GM23338 (cell line): ENCODE measurements at regions not wholly inside any gene's neighbourhood (a gene's known extent, or its start where the extent isn't known, plus 50 kb on each side); places are given as distances from the start of the nearest gene placed in this dataset.

Experiments used
- ATAC-seq: fragments of 200-7000 bp; cut with Tn5 transposase; 3 replicates; pipeline ENCODE4 v1.9.1; 2020
- DNase-seq: peaks from one replicate; pipeline ENCODE4 v3.0.0-alpha.2; 2015; ENCODE audit warnings: low spot score
- H2AFZ ChIP-seq: fragments of 200-600 bp; sonication (generic); 2 replicates; pipeline ENCODE4 v1.8.0; 2016; ENCODE audit warnings: antibody characterized with exemption, mild to moderate bottlenecking, moderate library complexity
- H3F3A ChIP-seq: fragments of 200-600 bp; sonication (generic); replicated peaks from 2 replicates; pipeline ENCODE4 v1.8.0; 2017; ENCODE audit warnings: antibody characterized with exemption, mixed run types, low read depth
- H3K27ac ChIP-seq: fragments of 200-600 bp; sonication (generic); 2 replicates; pipeline ENCODE4 v1.6.1; 2016; ENCODE audit warnings: low read depth
- H3K27me3 ChIP-seq: fragments of 200-600 bp; sonication (generic); 2 replicates; pipeline ENCODE4 v1.8.0; 2016; ENCODE audit warnings: mild to moderate bottlenecking, mixed run types, moderate library complexity; ENCODE audit not compliant: insufficient read depth
- H3K36me3 ChIP-seq: fragments of 200-600 bp; sonication (generic); 2 replicates; pipeline ENCODE4 v1.8.0; 2016; ENCODE audit warnings: mild to moderate bottlenecking; ENCODE audit not compliant: insufficient read depth
- H3K4me1 ChIP-seq: fragments of 200-600 bp; sonication (generic); 2 replicates; pipeline ENCODE4 v1.8.0; 2016; ENCODE audit warnings: mild to moderate bottlenecking, moderate library complexity; ENCODE audit not compliant: insufficient read depth
- H3K4me2 ChIP-seq: fragments of 200-600 bp; sonication (generic); 2 replicates; pipeline ENCODE4 v1.7.1; 2017; ENCODE audit warnings: mixed run types
- H3K4me3 ChIP-seq: fragments of 200-600 bp; sonication (generic); 2 replicates; pipeline ENCODE4 v1.6.1; 2016; ENCODE audit warnings: mixed run types
- H3K79me2 ChIP-seq: fragments of 200-600 bp; sonication (generic); replicated peaks from 2 replicates; pipeline ENCODE4 v1.8.0; 2017; ENCODE audit warnings: mild to moderate bottlenecking; ENCODE audit not compliant: insufficient read depth
- H3K9me2 ChIP-seq: fragments of 200-600 bp; sonication (generic); 2 replicates; pipeline ENCODE4 v1.8.0; 2017; ENCODE audit not compliant: insufficient read depth
- H4K20me1 ChIP-seq: fragments of 200-600 bp; sonication (generic); replicated peaks from 2 replicates; pipeline ENCODE4 v1.8.0; 2017; ENCODE audit warnings: mild to moderate bottlenecking; ENCODE audit not compliant: insufficient read depth
- H3K27ac Mint-ChIP-seq: 2 replicates; pipeline ENCODE4 v1.8.0; 2020; ENCODE audit warnings: inconsistent platforms, mild to moderate bottlenecking, moderate library complexity, mixed read lengths
- H3K27me3 Mint-ChIP-seq: 3 replicates; pipeline ENCODE4 v1.8.0; 2022; ENCODE audit warnings: low read depth, mild to moderate bottlenecking, moderate library complexity, mixed read lengths, inconsistent platforms; ENCODE audit not compliant: insufficient read depth, poor library complexity
- H3K36me3 Mint-ChIP-seq: 3 replicates; pipeline ENCODE4 v1.8.0; 2021; ENCODE audit warnings: low read depth, mild to moderate bottlenecking, inconsistent platforms, moderate library complexity, mixed read lengths
- H3K4me1 Mint-ChIP-seq: 3 replicates; pipeline ENCODE4 v1.8.0; 2020; ENCODE audit warnings: mild to moderate bottlenecking, inconsistent platforms, mixed read lengths
- H3K4me3 Mint-ChIP-seq: 3 replicates; pipeline ENCODE4 v1.8.0; 2021; ENCODE audit warnings: moderate library complexity, mild to moderate bottlenecking, inconsistent platforms, mixed read lengths
- H3K9me3 Mint-ChIP-seq: 3 replicates; pipeline ENCODE4 v1.8.0; 2020; ENCODE audit warnings: moderate library complexity, mild to moderate bottlenecking, inconsistent platforms, mixed read lengths
- CREB1 ChIP-seq: fragments of 250-450 bp; sonication (Bioruptor Pico); IDR thresholded peaks from 2 replicates; pipeline ENCODE4 v1.5.0; 2020; ENCODE audit warnings: low read depth, mild to moderate bottlenecking, moderate library complexity
- CTCF ChIP-seq, 2 experiments: fragments of 200-600 bp in 1 of 2; sonication (generic) in 1 of 2; conservative IDR thresholded peaks; 2 replicates each; pipeline versions ENCODE4 v1.5.1 to v1.6.1; 2016 to 2017; ENCODE audit warnings: antibody characterized with exemption in 2 of 2, low read depth in 2 of 2, mild to moderate bottlenecking in 2 of 2, moderate library complexity in 1 of 2
- EZH2 ChIP-seq: fragments of 200-600 bp; sonication (generic); IDR thresholded peaks from one replicate; pipeline ENCODE4 v1.8.0; 2017; ENCODE audit warnings: antibody characterized with exemption, mild to moderate bottlenecking, low read depth; ENCODE audit not compliant: unreplicated experiment
- EZH2phosphoT487 ChIP-seq: fragments of 200-600 bp; sonication (generic); IDR thresholded peaks from one replicate; pipeline ENCODE4 v1.8.1; 2018; ENCODE audit warnings: antibody characterized with exemption; ENCODE audit not compliant: unreplicated experiment
- JUNB ChIP-seq: IDR thresholded peaks from one replicate; pipeline ENCODE4 v1.6.1; 2016; ENCODE audit warnings: antibody characterized with exemption; ENCODE audit not compliant: unreplicated experiment
- NANOG ChIP-seq: IDR thresholded peaks from 2 replicates; pipeline ENCODE4 v1.6.1; 2016; ENCODE audit warnings: antibody characterized with exemption, borderline replicate concordance
- POLR2AphosphoS5 ChIP-seq: IDR thresholded peaks from 2 replicates; pipeline ENCODE4 v1.6.1; 2016; ENCODE audit warnings: antibody characterized with exemption, low read depth
- REST ChIP-seq: IDR thresholded peaks from one replicate; pipeline ENCODE4 v1.6.1; 2018; ENCODE audit warnings: antibody characterized with exemption; ENCODE audit not compliant: unreplicated experiment
- STAT1 ChIP-seq: IDR thresholded peaks from one replicate; pipeline ENCODE4 v1.6.1; 2016; ENCODE audit warnings: antibody characterized with exemption; ENCODE audit not compliant: unreplicated experiment
- ZNF114 ChIP-seq: fragments of 250-450 bp; sonication (Bioruptor Pico); IDR thresholded peaks from 2 replicates; pipeline ENCODE4 v1.5.0; 2020; ENCODE audit warnings: mild to moderate bottlenecking, moderate library complexity
- TF ChIP-seq, protein P1 (sequence below): fragments of 250-450 bp; sonication (Bioruptor Pico); IDR thresholded peaks from 2 replicates; pipeline ENCODE4 v1.5.0; 2020; ENCODE audit warnings: mild to moderate bottlenecking, moderate library complexity

DNA sequence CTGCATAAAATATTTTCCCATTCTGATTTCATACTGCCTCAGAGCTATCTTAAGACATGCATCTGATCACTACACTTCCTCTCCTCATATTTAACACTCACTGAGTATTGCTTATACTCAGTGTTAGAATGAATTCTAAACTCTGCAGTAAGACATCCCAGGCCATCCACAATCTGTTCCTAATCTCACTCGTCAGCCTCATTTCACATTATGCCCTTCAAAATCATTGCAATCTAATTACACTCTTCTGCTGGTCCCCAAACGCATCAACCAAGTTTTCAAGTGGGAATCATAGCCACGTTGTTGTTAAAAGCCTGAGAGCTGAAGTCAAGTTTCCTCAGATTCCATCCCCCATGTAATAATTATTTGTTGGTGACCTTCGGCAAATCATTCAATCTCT, 1177.9 kb downstream of the ARAP2 start:
- H3K4me1 ChIP-seq, result 0 out of 2 replicates have a peak, but pooled peaks cover 6% of the 10 kb centered on the region
- H3F3A ChIP-seq, result no peaks in the 10 kb centered on the region
- H3K27ac ChIP-seq, result no peak overlapping the region
- H4K20me1 ChIP-seq, result no peaks in the 10 kb centered on the region
- no peak for ATAC-seq
- H3K9me2 ChIP-seq, result no peaks in the 10 kb centered on the region
- Mint-ChIP-seq H3K4me1 (peaks cover 20% of the 10 kb centered on the region), H3K27ac (no peak overlapping the region), H3K9me3 (no peaks in the 10 kb centered on the region), H3K4me3 (no peak overlapping the region), H3K27me3 (no peaks in the 10 kb centered on the region), H3K36me3 (no peaks in the 10 kb centered on the region)
- H3K79me2 ChIP-seq, result no peaks in the 10 kb centered on the region
- TF ChIP-seq EZH2 (no peak), EZH2phosphoT487 (no peak), NANOG (no peak), ZNF114 (CRISPR knock-in tag) (no peak)
- no peak overlapping the region for H2AFZ ChIP-seq
- H3K27me3 ChIP-seq, result no peaks in the 10 kb centered on the region
- H3K36me3 ChIP-seq, result no peaks in the 10 kb centered on the region
- H3K4me2 ChIP-seq, result no peak overlapping the region
- no peak for DNase-seq
- H3K4me3 ChIP-seq, result no peak overlapping the region

DNA sequence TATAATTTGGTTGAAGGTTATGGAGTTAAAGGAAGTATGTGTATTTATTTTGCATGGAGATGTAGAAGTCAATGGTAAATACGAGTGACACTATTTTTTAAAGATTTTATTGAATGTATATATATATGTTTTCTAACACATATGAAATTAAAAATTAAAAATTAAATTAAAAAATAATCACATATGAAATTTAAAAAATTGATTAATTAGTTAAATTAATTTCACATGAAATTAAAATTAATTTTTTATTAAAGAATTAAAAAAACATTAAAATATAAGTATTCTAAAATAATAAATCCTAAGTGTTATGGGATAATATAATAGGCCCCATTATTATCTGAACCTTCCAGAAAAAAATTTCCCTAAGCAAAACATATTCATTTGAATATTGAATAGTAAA, 1163.5 kb downstream of the ARAP2 start:
- no peaks in the 10 kb centered on the region for H3K36me3 Mint-ChIP-seq
- no peaks in the 10 kb centered on the region for H3K79me2 ChIP-seq
- no peaks in the 10 kb centered on the region; the same call in 1 of the 2 replicates for H3K9me2 ChIP-seq
- no peaks in the 10 kb centered on the region for H3K4me1 Mint-ChIP-seq
- no peaks in the 10 kb centered on the region for H3K4me1 ChIP-seq
- no peak overlapping the region for H3K4me3 ChIP-seq
- no peak overlapping the region for H2AFZ ChIP-seq
- no peak overlapping the region for H3K27ac Mint-ChIP-seq
- no peaks in the 10 kb centered on the region for H3K27me3 Mint-ChIP-seq
- H3F3A ChIP-seq, result no peaks in the 10 kb centered on the region
- ATAC-seq (no peak), DNase-seq (no peak)
- no peaks in the 10 kb centered on the region for H3K36me3 ChIP-seq
- H3K4me3 Mint-ChIP-seq, result no peak overlapping the region
- no peak overlapping the region for H3K4me2 ChIP-seq
- no peaks in the 10 kb centered on the region for H4K20me1 ChIP-seq
- H3K9me3 Mint-ChIP-seq, result no peaks in the 10 kb centered on the region; the same call in 2 of the 3 replicates
- H3K27ac ChIP-seq, result no peak overlapping the region
- no peaks in the 10 kb centered on the region for H3K27me3 ChIP-seq
- TF ChIP-seq CTCF (conservative IDR thresholded peaks at IDR 0.05; ENCODE audit: low read depth in 2 of 2) (no peak), CREB1 (no peak), REST (no peak), EZH2 (no peak), ZNF114 (CRISPR knock-in tag) (no peak), POLR2AphosphoS5 (no peak), STAT1 (no peak), EZH2phosphoT487 (no peak), JUNB (no peak)
- TF ChIP-seq, protein P1, sequence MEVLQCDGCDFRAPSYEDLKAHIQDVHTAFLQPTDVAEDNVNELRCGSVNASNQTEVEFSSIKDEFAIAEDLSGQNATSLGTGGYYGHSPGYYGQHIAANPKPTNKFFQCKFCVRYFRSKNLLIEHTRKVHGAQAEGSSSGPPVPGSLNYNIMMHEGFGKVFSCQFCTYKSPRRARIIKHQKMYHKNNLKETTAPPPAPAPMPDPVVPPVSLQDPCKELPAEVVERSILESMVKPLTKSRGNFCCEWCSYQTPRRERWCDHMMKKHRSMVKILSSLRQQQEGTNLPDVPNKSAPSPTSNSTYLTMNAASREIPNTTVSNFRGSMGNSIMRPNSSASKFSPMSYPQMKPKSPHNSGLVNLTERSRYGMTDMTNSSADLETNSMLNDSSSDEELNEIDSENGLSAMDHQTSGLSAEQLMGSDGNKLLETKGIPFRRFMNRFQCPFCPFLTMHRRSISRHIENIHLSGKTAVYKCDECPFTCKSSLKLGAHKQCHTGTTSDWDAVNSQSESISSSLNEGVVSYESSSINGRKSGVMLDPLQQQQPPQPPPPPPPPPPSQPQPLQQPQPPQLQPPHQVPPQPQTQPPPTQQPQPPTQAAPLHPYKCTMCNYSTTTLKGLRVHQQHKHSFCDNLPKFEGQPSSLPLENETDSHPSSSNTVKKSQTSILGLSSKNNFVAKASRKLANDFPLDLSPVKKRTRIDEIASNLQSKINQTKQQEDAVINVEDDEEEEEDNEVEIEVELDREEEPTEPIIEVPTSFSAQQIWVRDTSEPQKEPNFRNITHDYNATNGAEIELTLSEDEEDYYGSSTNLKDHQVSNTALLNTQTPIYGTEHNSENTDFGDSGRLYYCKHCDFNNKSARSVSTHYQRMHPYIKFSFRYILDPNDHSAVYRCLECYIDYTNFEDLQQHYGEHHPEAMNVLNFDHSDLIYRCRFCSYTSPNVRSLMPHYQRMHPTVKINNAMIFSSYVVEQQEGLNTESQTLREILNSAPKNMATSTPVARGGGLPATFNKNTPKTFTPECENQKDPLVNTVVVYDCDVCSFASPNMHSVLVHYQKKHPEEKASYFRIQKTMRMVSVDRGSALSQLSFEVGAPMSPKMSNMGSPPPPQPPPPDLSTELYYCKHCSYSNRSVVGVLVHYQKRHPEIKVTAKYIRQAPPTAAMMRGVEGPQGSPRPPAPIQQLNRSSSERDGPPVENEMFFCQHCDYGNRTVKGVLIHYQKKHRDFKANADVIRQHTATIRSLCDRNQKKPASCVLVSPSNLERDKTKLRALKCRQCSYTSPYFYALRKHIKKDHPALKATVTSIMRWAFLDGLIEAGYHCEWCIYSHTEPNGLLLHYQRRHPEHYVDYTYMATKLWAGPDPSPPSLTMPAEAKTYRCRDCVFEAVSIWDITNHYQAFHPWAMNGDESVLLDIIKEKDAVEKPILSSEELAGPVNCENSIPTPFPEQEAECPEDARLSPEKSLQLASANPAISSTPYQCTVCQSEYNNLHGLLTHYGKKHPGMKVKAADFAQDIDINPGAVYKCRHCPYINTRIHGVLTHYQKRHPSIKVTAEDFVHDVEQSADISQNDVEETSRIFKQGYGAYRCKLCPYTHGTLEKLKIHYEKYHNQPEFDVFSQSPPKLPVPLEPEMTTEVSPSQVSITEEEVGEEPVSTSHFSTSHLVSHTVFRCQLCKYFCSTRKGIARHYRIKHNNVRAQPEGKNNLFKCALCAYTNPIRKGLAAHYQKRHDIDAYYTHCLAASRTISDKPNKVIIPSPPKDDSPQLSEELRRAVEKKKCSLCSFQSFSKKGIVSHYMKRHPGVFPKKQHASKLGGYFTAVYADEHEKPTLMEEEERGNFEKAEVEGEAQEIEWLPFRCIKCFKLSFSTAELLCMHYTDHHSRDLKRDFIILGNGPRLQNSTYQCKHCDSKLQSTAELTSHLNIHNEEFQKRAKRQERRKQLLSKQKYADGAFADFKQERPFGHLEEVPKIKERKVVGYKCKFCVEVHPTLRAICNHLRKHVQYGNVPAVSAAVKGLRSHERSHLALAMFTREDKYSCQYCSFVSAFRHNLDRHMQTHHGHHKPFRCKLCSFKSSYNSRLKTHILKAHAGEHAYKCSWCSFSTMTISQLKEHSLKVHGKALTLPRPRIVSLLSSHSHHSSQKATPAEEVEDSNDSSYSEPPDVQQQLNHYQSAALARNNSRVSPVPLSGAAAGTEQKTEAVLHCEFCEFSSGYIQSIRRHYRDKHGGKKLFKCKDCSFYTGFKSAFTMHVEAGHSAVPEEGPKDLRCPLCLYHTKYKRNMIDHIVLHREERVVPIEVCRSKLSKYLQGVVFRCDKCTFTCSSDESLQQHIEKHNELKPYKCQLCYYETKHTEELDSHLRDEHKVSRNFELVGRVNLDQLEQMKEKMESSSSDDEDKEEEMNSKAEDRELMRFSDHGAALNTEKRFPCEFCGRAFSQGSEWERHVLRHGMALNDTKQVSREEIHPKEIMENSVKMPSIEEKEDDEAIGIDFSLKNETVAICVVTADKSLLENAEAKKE (CRISPR knock-in tag), result no peak
